ENCODE measurements at regions not wholly inside any gene's neighbourhood (a gene's known extent, or its start where the extent isn't known, plus 50 kb on each side); places are given as distances from the start of the nearest gene placed in this dataset.
"Not testable (repeated sequence)": the region's sequence is repeated elsewhere in the genome, so short reads cannot be mapped to it uniquely, and the experiment has no call there.

GRCh38 chr16:13798211-13798610 is 121.7 kb upstream of the ERCC4 start:
- no peak for DNase-seq (ENCODE audit: low read depth)

GRCh38 chr16:13803974-13804373 is 116.0 kb upstream of the ERCC4 start:
- DNase-seq (ENCODE audit: low read depth) = no peak

- no peak for DNase-seq (ENCODE audit: low read depth)
Observed at GRCh38 chr16:13805951-13806350, 114.0 kb upstream of the ERCC4 start.

- no peak for DNase-seq (ENCODE audit: low read depth)
Observed at GRCh38 chr16:13806671-13807070, 113.3 kb upstream of the ERCC4 start.

- no peak for DNase-seq (ENCODE audit: low read depth)
Observed at GRCh38 chr16:13808102-13808501, 111.9 kb upstream of the ERCC4 start.

- no peak for DNase-seq (ENCODE audit: low read depth)
Observed at GRCh38 chr16:13809765-13810164, 110.2 kb upstream of the ERCC4 start.

- DNase-seq (ENCODE audit: low read depth) = no peak
Observed at GRCh38 chr16:13811834-13812233, 108.1 kb upstream of the ERCC4 start.

GRCh38 chr16:13816701-13817100 is 103.3 kb upstream of the ERCC4 start:
- DNase-seq (ENCODE audit: low read depth) = no peak

GRCh38 chr16:13823501-13823900 is 96.5 kb upstream of the ERCC4 start:
- DNase-seq (ENCODE audit: low read depth) = no peak

GRCh38 chr16:13829697-13830299 is 90.2 kb upstream of the ERCC4 start:
- peak; percentile 17 for DNase-seq (ENCODE audit: low read depth)

- no peak for DNase-seq (ENCODE audit: low read depth)
Observed at GRCh38 chr16:13833515-13833914, 86.4 kb upstream of the ERCC4 start.

GRCh38 chr16:13835387-13835786 is 84.6 kb upstream of the ERCC4 start:
- DNase-seq (ENCODE audit: low read depth) = no peak

- DNase-seq (ENCODE audit: low read depth) = no peak
Observed at GRCh38 chr16:13835935-13836730, 83.8 kb upstream of the ERCC4 start.

- no peak for DNase-seq (ENCODE audit: low read depth)
Observed at GRCh38 chr16:13838401-13839190, 81.4 kb upstream of the ERCC4 start.

GRCh38 chr16:13839577-13839976 is 80.4 kb upstream of the ERCC4 start:
- DNase-seq (ENCODE audit: low read depth) = no peak

GRCh38 chr16:13845232-13845631 is 74.7 kb upstream of the ERCC4 start:
- DNase-seq (ENCODE audit: low read depth) = no peak

GRCh38 chr16:13848795-13849194 is 71.2 kb upstream of the ERCC4 start:
- DNase-seq (ENCODE audit: low read depth) = no peak

GRCh38 chr16:13850173-13850572 is 69.8 kb upstream of the ERCC4 start:
- not testable (repeated sequence) for DNase-seq (ENCODE audit: low read depth)

- DNase-seq (ENCODE audit: low read depth) = no peak
Observed at GRCh38 chr16:13852827-13853226, 67.1 kb upstream of the ERCC4 start.

- DNase-seq (ENCODE audit: low read depth) = no peak
Observed at GRCh38 chr16:13856398-13856797, 63.6 kb upstream of the ERCC4 start.

- DNase-seq (ENCODE audit: low read depth) = no peak
Observed at GRCh38 chr16:13856811-13857511, 63.0 kb upstream of the ERCC4 start.

All from forelimb muscle (tissue), 1 donor.